DND-41 (cell line): ENCODE measurements at regions not wholly inside any gene's neighbourhood (a gene's known extent, or its start where the extent isn't known, plus 50 kb on each side); places are given as distances from the start of the nearest gene placed in this dataset.

Source experiments
- ATAC-seq: fragments of 200-7000 bp; cut with Tn5 transposase; 3 replicates; pipeline ENCODE4 v1.9.1; 2021; ENCODE audit warnings: low read depth; ENCODE audit not compliant: insufficient read depth
- DNase-seq: peaks from one replicate; pipeline ENCODE4 v3.0.0-alpha.2; 2020
- H2AFZ ChIP-seq: 2 replicates; pipeline ENCODE4 v1.6.0; 2012; ENCODE audit warnings: low read depth, low read length
- H3K27ac ChIP-seq: 2 replicates; pipeline ENCODE4 v1.5.1; 2012; ENCODE audit warnings: low read length, inconsistent platforms
- H3K27me3 ChIP-seq: fragments of 200-600 bp; sonication (generic); 2 replicates; pipeline ENCODE4 v1.6.0; 2012; ENCODE audit warnings: low read length, mild to moderate bottlenecking, inconsistent platforms; ENCODE audit not compliant: insufficient read depth, poor library complexity
- H3K36me3 ChIP-seq: 2 replicates; pipeline ENCODE4 v1.5.1; 2012; ENCODE audit warnings: low read length, inconsistent platforms; ENCODE audit not compliant: insufficient read depth
- H3K4me1 ChIP-seq: 2 replicates; pipeline ENCODE4 v1.5.1; 2012; ENCODE audit warnings: mild to moderate bottlenecking, low read length; ENCODE audit not compliant: insufficient read depth
- H3K4me2 ChIP-seq: 2 replicates; pipeline ENCODE4 v1.6.0; 2012; ENCODE audit warnings: mild to moderate bottlenecking, moderate library complexity, low read length, inconsistent platforms; ENCODE audit not compliant: insufficient read depth
- H3K4me3 ChIP-seq, 2 experiments: fragments of 200-600 bp in 1 of 2; shearing (Covaris generic) in 1 of 2; 2 replicates each; pipeline ENCODE4 v1.5.1; 2012 to 2016; ENCODE audit warnings: inconsistent platforms in 2 of 2, low read length in 2 of 2, mild to moderate bottlenecking in 2 of 2, low read depth in 1 of 2, moderate library complexity in 1 of 2
- H3K79me2 ChIP-seq: 2 replicates; pipeline ENCODE4 v1.6.0; 2012; ENCODE audit warnings: low read length, inconsistent platforms; ENCODE audit not compliant: insufficient read depth
- H3K9ac ChIP-seq: 2 replicates; pipeline ENCODE4 v1.6.0; 2012; ENCODE audit warnings: low read depth, mild to moderate bottlenecking, inconsistent platforms, low read length, moderate library complexity
- H3K9me3 ChIP-seq: 2 replicates; pipeline ENCODE4 v1.5.1; 2012; ENCODE audit warnings: low read length, moderate library complexity, mild to moderate bottlenecking, inconsistent platforms; ENCODE audit not compliant: insufficient read depth, severe bottlenecking
- H4K20me1 ChIP-seq: 2 replicates; pipeline ENCODE4 v1.6.0; 2012; ENCODE audit warnings: low read length; ENCODE audit not compliant: insufficient read depth
- CTCF ChIP-seq: IDR thresholded peaks from 2 replicates; pipeline ENCODE4 v1.5.1; 2012; ENCODE audit warnings: borderline replicate concordance, low read length, moderate library complexity, mild to moderate bottlenecking; ENCODE audit not compliant: poor library complexity, severe bottlenecking; ENCODE audit errors: extremely low read depth
- EZH2 ChIP-seq: IDR thresholded peaks from 3 replicates; pipeline ENCODE4 v1.6.1; 2012; ENCODE audit warnings: borderline replicate concordance, low read depth, mild to moderate bottlenecking, moderate library complexity, low read length, inconsistent platforms; ENCODE audit not compliant: severe bottlenecking

- no peaks in the 10 kb centered on the region for H4K20me1 ChIP-seq
- H2AFZ ChIP-seq = no peak overlapping the region
- DNase-seq (no peak), ATAC-seq (no peak)
- no peak overlapping the region for H3K4me3 ChIP-seq
- no peaks in the 10 kb centered on the region for H3K27me3 ChIP-seq
- H3K36me3 ChIP-seq = no peaks in the 10 kb centered on the region
- H3K9me3 ChIP-seq = no peaks in the 10 kb centered on the region
- H3K27ac ChIP-seq = no peak overlapping the region
- TF ChIP-seq CTCF (no peak), EZH2 (no peak)
- no peak overlapping the region for H3K4me2 ChIP-seq
- H3K79me2 ChIP-seq = no peaks in the 10 kb centered on the region
- H3K4me1 ChIP-seq = peaks cover 36% of the 10 kb centered on the region
- no peak overlapping the region for H3K9ac ChIP-seq
Measured at GRCh38 chr14:38083039-38083438, 124.7 kb upstream of the SSTR1 start.

GRCh38 chr14:38089123-38089522 lies 118.6 kb upstream of the SSTR1 start:
- Histone ChIP-seq H3K9ac (no peak overlapping the region), H3K36me3 (no peaks in the 10 kb centered on the region), H3K27ac (no peak overlapping the region), H3K4me3 (no peak overlapping the region), H3K4me2 (0 out of 2 replicates have a peak overlapping the region, but pooled peaks have one; percentile 1), H3K9me3 (peaks cover 2% of the 10 kb centered on the region), H3K27me3 (no peaks in the 10 kb centered on the region), H2AFZ (no peak overlapping the region), H4K20me1 (no peaks in the 10 kb centered on the region), H3K4me1 (peaks cover 9% of the 10 kb centered on the region; the same call in 1 of the 2 replicates), H3K79me2 (no peaks in the 10 kb centered on the region)
- DNase-seq = no peak
- ATAC-seq = no peak
- no peak for TF ChIP-seq CTCF
- no peak for TF ChIP-seq EZH2

GRCh38 chr14:38090506-38090905 lies 117.2 kb upstream of the SSTR1 start:
- Histone ChIP-seq H3K4me2 (no peak overlapping the region), H3K27me3 (no peaks in the 10 kb centered on the region), H3K4me3 (no peak overlapping the region), H2AFZ (no peak overlapping the region), H3K9me3 (peaks cover 5% of the 10 kb centered on the region), H3K36me3 (no peaks in the 10 kb centered on the region), H3K27ac (no peak overlapping the region), H3K9ac (no peak overlapping the region), H4K20me1 (no peaks in the 10 kb centered on the region), H3K4me1 (peaks cover 9% of the 10 kb centered on the region; the same call in 1 of the 2 replicates), H3K79me2 (no peaks in the 10 kb centered on the region)
- TF ChIP-seq CTCF (no peak), EZH2 (no peak)
- DNase-seq (no peak), ATAC-seq (no peak)
